HG03520 (cell line): ENCODE measurements at regions not wholly inside any gene's neighbourhood (a gene's known extent, or its start where the extent isn't known, plus 50 kb on each side); places are given as distances from the start of the nearest gene placed in this dataset.
A peak's percentile ranks its signal among the peaks of the same experiment; 100 is the strongest.

Experiments used
- ATAC-seq: cut with Tn5 transposase; IDR thresholded peaks from one replicate; pipeline ENCODE4 v1.9.1; 2021; ENCODE audit warnings: mild to moderate bottlenecking, moderate library complexity; ENCODE audit not compliant: unreplicated experiment

- peak; percentile 64 for ATAC-seq
Measured at GRCh38 chr20:53750827-53751619, 157.4 kb upstream of the ZNF217 start.

- ATAC-seq = no peak
Measured at GRCh38 chr20:53749499-53749898, 155.9 kb upstream of the ZNF217 start.

GRCh38 chr20:53748821-53749421 is 155.3 kb upstream of the ZNF217 start:
- ATAC-seq = no peak

- ATAC-seq = no peak
Measured at GRCh38 chr20:53748176-53748575, 154.5 kb upstream of the ZNF217 start.

GRCh38 chr20:53743607-53744260 is 150.1 kb upstream of the ZNF217 start:
- no peak for ATAC-seq

- ATAC-seq = no peak
Measured at GRCh38 chr20:53742685-53743081, 149.0 kb upstream of the ZNF217 start.

GRCh38 chr20:53741726-53742028 is 148.0 kb upstream of the ZNF217 start:
- no peak for ATAC-seq

- ATAC-seq = no peak
Measured at GRCh38 chr20:53739799-53740785, 146.5 kb upstream of the ZNF217 start.

- no peak for ATAC-seq
Measured at GRCh38 chr20:53738945-53739798, 145.5 kb upstream of the ZNF217 start.

- no peak for ATAC-seq
Measured at GRCh38 chr20:53738039-53738944, 144.7 kb upstream of the ZNF217 start.

GRCh38 chr20:53737396-53738038 is 143.9 kb upstream of the ZNF217 start:
- ATAC-seq = no peak

- ATAC-seq = no peak
Measured at GRCh38 chr20:53736757-53737395, 143.2 kb upstream of the ZNF217 start.

- no peak for ATAC-seq
Measured at GRCh38 chr20:53736122-53736756, 142.6 kb upstream of the ZNF217 start.

- no peak for ATAC-seq
Measured at GRCh38 chr20:53735536-53736050, 142.0 kb upstream of the ZNF217 start.

GRCh38 chr20:53734006-53734688 is 140.5 kb upstream of the ZNF217 start:
- ATAC-seq = no peak

- no peak for ATAC-seq
Measured at GRCh38 chr20:53731595-53731994, 138.0 kb upstream of the ZNF217 start.

GRCh38 chr20:53728359-53728758 is 134.7 kb upstream of the ZNF217 start:
- ATAC-seq = no peak
